GM23338 (cell line): ENCODE measurements at regions not wholly inside any gene's neighbourhood (a gene's known extent, or its start where the extent isn't known, plus 50 kb on each side); places are given as distances from the start of the nearest gene placed in this dataset.

Experiments
- ATAC-seq: fragments of 200-7000 bp; cut with Tn5 transposase; 3 replicates; pipeline ENCODE4 v1.9.1; 2020
- DNase-seq: peaks from one replicate; pipeline ENCODE4 v3.0.0-alpha.2; 2015; ENCODE audit warnings: low spot score
- H2AFZ ChIP-seq: fragments of 200-600 bp; sonication (generic); 2 replicates; pipeline ENCODE4 v1.8.0; 2016; ENCODE audit warnings: antibody characterized with exemption, mild to moderate bottlenecking, moderate library complexity
- H3F3A ChIP-seq: fragments of 200-600 bp; sonication (generic); replicated peaks from 2 replicates; pipeline ENCODE4 v1.8.0; 2017; ENCODE audit warnings: antibody characterized with exemption, mixed run types, low read depth
- H3K27ac ChIP-seq: fragments of 200-600 bp; sonication (generic); 2 replicates; pipeline ENCODE4 v1.6.1; 2016; ENCODE audit warnings: low read depth
- H3K27me3 ChIP-seq: fragments of 200-600 bp; sonication (generic); 2 replicates; pipeline ENCODE4 v1.8.0; 2016; ENCODE audit warnings: mild to moderate bottlenecking, mixed run types, moderate library complexity; ENCODE audit not compliant: insufficient read depth
- H3K36me3 ChIP-seq: fragments of 200-600 bp; sonication (generic); 2 replicates; pipeline ENCODE4 v1.8.0; 2016; ENCODE audit warnings: mild to moderate bottlenecking; ENCODE audit not compliant: insufficient read depth
- H3K4me1 ChIP-seq: fragments of 200-600 bp; sonication (generic); 2 replicates; pipeline ENCODE4 v1.8.0; 2016; ENCODE audit warnings: mild to moderate bottlenecking, moderate library complexity; ENCODE audit not compliant: insufficient read depth
- H3K4me2 ChIP-seq: fragments of 200-600 bp; sonication (generic); 2 replicates; pipeline ENCODE4 v1.7.1; 2017; ENCODE audit warnings: mixed run types
- H3K4me3 ChIP-seq: fragments of 200-600 bp; sonication (generic); 2 replicates; pipeline ENCODE4 v1.6.1; 2016; ENCODE audit warnings: mixed run types
- H3K79me2 ChIP-seq: fragments of 200-600 bp; sonication (generic); replicated peaks from 2 replicates; pipeline ENCODE4 v1.8.0; 2017; ENCODE audit warnings: mild to moderate bottlenecking; ENCODE audit not compliant: insufficient read depth
- H3K9me2 ChIP-seq: fragments of 200-600 bp; sonication (generic); 2 replicates; pipeline ENCODE4 v1.8.0; 2017; ENCODE audit not compliant: insufficient read depth
- H4K20me1 ChIP-seq: fragments of 200-600 bp; sonication (generic); replicated peaks from 2 replicates; pipeline ENCODE4 v1.8.0; 2017; ENCODE audit warnings: mild to moderate bottlenecking; ENCODE audit not compliant: insufficient read depth
- H3K27ac Mint-ChIP-seq: 2 replicates; pipeline ENCODE4 v1.8.0; 2020; ENCODE audit warnings: inconsistent platforms, mild to moderate bottlenecking, moderate library complexity, mixed read lengths
- H3K27me3 Mint-ChIP-seq: 3 replicates; pipeline ENCODE4 v1.8.0; 2022; ENCODE audit warnings: low read depth, mild to moderate bottlenecking, moderate library complexity, mixed read lengths, inconsistent platforms; ENCODE audit not compliant: insufficient read depth, poor library complexity
- H3K36me3 Mint-ChIP-seq: 3 replicates; pipeline ENCODE4 v1.8.0; 2021; ENCODE audit warnings: low read depth, mild to moderate bottlenecking, inconsistent platforms, moderate library complexity, mixed read lengths
- H3K4me1 Mint-ChIP-seq: 3 replicates; pipeline ENCODE4 v1.8.0; 2020; ENCODE audit warnings: mild to moderate bottlenecking, inconsistent platforms, mixed read lengths
- H3K4me3 Mint-ChIP-seq: 3 replicates; pipeline ENCODE4 v1.8.0; 2021; ENCODE audit warnings: moderate library complexity, mild to moderate bottlenecking, inconsistent platforms, mixed read lengths
- H3K9me3 Mint-ChIP-seq: 3 replicates; pipeline ENCODE4 v1.8.0; 2020; ENCODE audit warnings: moderate library complexity, mild to moderate bottlenecking, inconsistent platforms, mixed read lengths
- CREB1 ChIP-seq: fragments of 250-450 bp; sonication (Bioruptor Pico); IDR thresholded peaks from 2 replicates; pipeline ENCODE4 v1.5.0; 2020; ENCODE audit warnings: low read depth, mild to moderate bottlenecking, moderate library complexity
- EZH2 ChIP-seq: fragments of 200-600 bp; sonication (generic); IDR thresholded peaks from one replicate; pipeline ENCODE4 v1.8.0; 2017; ENCODE audit warnings: antibody characterized with exemption, mild to moderate bottlenecking, low read depth; ENCODE audit not compliant: unreplicated experiment
- EZH2phosphoT487 ChIP-seq: fragments of 200-600 bp; sonication (generic); IDR thresholded peaks from one replicate; pipeline ENCODE4 v1.8.1; 2018; ENCODE audit warnings: antibody characterized with exemption; ENCODE audit not compliant: unreplicated experiment
- JUNB ChIP-seq: IDR thresholded peaks from one replicate; pipeline ENCODE4 v1.6.1; 2016; ENCODE audit warnings: antibody characterized with exemption; ENCODE audit not compliant: unreplicated experiment
- POLR2AphosphoS5 ChIP-seq: IDR thresholded peaks from 2 replicates; pipeline ENCODE4 v1.6.1; 2016; ENCODE audit warnings: antibody characterized with exemption, low read depth
- ZNF114 ChIP-seq: fragments of 250-450 bp; sonication (Bioruptor Pico); IDR thresholded peaks from 2 replicates; pipeline ENCODE4 v1.5.0; 2020; ENCODE audit warnings: mild to moderate bottlenecking, moderate library complexity
- TF ChIP-seq, protein P1 (sequence below), 2 experiments: fragments of 200-600 bp in 1 of 2; sonication (generic) in 1 of 2; conservative IDR thresholded peaks; 2 replicates each; pipeline versions ENCODE4 v1.5.1 to v1.6.1; 2016 to 2017; ENCODE audit warnings: antibody characterized with exemption in 2 of 2, low read depth in 2 of 2, mild to moderate bottlenecking in 2 of 2, moderate library complexity in 1 of 2
- TF ChIP-seq, protein P2 (sequence below): IDR thresholded peaks from 2 replicates; pipeline ENCODE4 v1.6.1; 2016; ENCODE audit warnings: antibody characterized with exemption
- TF ChIP-seq, protein P3 (sequence below): IDR thresholded peaks from one replicate; pipeline ENCODE4 v1.6.1; 2018; ENCODE audit warnings: antibody characterized with exemption; ENCODE audit not compliant: unreplicated experiment

DNA sequence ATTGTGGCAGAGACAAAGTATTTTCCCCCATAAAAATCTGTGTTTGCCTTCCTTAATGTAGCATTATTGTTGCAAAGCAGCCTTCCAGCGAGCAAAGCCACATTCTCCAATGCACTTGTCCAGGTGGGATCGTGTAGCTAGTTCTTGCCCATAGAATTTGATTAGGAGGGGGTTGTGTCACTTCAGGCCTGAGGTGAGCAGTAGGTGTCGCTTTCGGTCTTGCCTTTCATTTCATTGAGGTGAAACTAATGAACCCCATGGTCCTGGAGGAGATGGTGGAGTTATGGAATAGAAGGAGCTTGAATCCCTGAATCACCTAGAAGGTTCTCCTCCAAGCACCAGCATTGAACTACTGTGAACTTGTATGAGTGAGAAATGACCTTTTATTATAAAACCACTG lies 318.9 kb upstream of the PBX1 start:
- no peaks in the 10 kb centered on the region for H3K79me2 ChIP-seq
- no peak overlapping the region for H3K27ac ChIP-seq
- no peaks in the 10 kb centered on the region for H4K20me1 ChIP-seq
- DNase-seq (peak; percentile 57), ATAC-seq (peak; percentile 74)
- H3K4me1 ChIP-seq = no peaks in the 10 kb centered on the region
- no peaks in the 10 kb centered on the region for H3K27me3 ChIP-seq
- H3K9me2 ChIP-seq = no peaks in the 10 kb centered on the region
- TF ChIP-seq, protein P1, sequence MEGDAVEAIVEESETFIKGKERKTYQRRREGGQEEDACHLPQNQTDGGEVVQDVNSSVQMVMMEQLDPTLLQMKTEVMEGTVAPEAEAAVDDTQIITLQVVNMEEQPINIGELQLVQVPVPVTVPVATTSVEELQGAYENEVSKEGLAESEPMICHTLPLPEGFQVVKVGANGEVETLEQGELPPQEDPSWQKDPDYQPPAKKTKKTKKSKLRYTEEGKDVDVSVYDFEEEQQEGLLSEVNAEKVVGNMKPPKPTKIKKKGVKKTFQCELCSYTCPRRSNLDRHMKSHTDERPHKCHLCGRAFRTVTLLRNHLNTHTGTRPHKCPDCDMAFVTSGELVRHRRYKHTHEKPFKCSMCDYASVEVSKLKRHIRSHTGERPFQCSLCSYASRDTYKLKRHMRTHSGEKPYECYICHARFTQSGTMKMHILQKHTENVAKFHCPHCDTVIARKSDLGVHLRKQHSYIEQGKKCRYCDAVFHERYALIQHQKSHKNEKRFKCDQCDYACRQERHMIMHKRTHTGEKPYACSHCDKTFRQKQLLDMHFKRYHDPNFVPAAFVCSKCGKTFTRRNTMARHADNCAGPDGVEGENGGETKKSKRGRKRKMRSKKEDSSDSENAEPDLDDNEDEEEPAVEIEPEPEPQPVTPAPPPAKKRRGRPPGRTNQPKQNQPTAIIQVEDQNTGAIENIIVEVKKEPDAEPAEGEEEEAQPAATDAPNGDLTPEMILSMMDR (conservative IDR thresholded peaks at IDR 0.05; ENCODE audit: low read depth in 2 of 2) = peak; percentile 56 to 80
- no peak for TF ChIP-seq JUNB
- H3K4me3 ChIP-seq = no peak overlapping the region
- H3F3A ChIP-seq = no peaks in the 10 kb centered on the region
- peaks cover 3% of the 10 kb centered on the region; the same call in 1 of the 3 replicates for H3K36me3 Mint-ChIP-seq
- H3K27me3 Mint-ChIP-seq = no peaks in the 10 kb centered on the region
- H3K4me2 ChIP-seq = no peak overlapping the region
- H3K9me3 Mint-ChIP-seq = peaks cover 2% of the 10 kb centered on the region; the same call in 1 of the 3 replicates
- H2AFZ ChIP-seq = no peak overlapping the region
- H3K36me3 ChIP-seq = no peaks in the 10 kb centered on the region
- no peak overlapping the region for H3K4me3 Mint-ChIP-seq
- no peak overlapping the region for H3K27ac Mint-ChIP-seq
- peaks cover 2% of the 10 kb centered on the region; the same call in 1 of the 3 replicates for H3K4me1 Mint-ChIP-seq

DNA sequence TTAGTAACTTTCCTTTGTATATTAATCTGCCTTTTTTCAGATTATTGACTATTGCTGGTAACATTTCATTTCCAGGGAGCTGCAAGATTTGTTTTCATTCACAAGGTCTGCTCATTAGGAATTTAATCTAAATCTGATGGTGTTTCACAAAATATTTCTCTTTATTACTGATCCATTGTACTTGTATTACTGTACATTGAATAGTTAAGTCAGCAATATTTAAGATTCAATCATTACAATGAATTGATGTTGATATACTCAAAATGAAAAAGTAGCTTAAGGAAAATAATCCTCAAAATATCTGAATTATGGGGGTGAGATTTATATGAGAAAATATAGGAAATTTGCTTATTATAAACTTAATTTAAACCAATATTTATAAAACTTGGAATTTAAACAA lies 308.6 kb upstream of the PBX1 start:
- no peaks in the 10 kb centered on the region for H3K4me1 Mint-ChIP-seq
- H3K36me3 Mint-ChIP-seq = peaks cover 9% of the 10 kb centered on the region
- Histone ChIP-seq H3K4me2 (no peak overlapping the region), H4K20me1 (no peaks in the 10 kb centered on the region), H2AFZ (no peak overlapping the region), H3K36me3 (no peaks in the 10 kb centered on the region), H3K27me3 (no peaks in the 10 kb centered on the region), H3K79me2 (no peaks in the 10 kb centered on the region), H3K4me3 (no peak overlapping the region), H3K4me1 (no peaks in the 10 kb centered on the region), H3K27ac (no peak overlapping the region), H3K9me2 (no peaks in the 10 kb centered on the region), H3F3A (no peaks in the 10 kb centered on the region)
- DNase-seq (no peak), ATAC-seq (no peak)
- TF ChIP-seq EZH2phosphoT487 (no peak), CREB1 (CRISPR knock-in tag) (no peak), EZH2 (no peak), ZNF114 (CRISPR knock-in tag) (no peak), POLR2AphosphoS5 (no peak)
- TF ChIP-seq, protein P2, sequence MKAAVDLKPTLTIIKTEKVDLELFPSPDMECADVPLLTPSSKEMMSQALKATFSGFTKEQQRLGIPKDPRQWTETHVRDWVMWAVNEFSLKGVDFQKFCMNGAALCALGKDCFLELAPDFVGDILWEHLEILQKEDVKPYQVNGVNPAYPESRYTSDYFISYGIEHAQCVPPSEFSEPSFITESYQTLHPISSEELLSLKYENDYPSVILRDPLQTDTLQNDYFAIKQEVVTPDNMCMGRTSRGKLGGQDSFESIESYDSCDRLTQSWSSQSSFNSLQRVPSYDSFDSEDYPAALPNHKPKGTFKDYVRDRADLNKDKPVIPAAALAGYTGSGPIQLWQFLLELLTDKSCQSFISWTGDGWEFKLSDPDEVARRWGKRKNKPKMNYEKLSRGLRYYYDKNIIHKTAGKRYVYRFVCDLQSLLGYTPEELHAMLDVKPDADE = no peak
- TF ChIP-seq, protein P3, sequence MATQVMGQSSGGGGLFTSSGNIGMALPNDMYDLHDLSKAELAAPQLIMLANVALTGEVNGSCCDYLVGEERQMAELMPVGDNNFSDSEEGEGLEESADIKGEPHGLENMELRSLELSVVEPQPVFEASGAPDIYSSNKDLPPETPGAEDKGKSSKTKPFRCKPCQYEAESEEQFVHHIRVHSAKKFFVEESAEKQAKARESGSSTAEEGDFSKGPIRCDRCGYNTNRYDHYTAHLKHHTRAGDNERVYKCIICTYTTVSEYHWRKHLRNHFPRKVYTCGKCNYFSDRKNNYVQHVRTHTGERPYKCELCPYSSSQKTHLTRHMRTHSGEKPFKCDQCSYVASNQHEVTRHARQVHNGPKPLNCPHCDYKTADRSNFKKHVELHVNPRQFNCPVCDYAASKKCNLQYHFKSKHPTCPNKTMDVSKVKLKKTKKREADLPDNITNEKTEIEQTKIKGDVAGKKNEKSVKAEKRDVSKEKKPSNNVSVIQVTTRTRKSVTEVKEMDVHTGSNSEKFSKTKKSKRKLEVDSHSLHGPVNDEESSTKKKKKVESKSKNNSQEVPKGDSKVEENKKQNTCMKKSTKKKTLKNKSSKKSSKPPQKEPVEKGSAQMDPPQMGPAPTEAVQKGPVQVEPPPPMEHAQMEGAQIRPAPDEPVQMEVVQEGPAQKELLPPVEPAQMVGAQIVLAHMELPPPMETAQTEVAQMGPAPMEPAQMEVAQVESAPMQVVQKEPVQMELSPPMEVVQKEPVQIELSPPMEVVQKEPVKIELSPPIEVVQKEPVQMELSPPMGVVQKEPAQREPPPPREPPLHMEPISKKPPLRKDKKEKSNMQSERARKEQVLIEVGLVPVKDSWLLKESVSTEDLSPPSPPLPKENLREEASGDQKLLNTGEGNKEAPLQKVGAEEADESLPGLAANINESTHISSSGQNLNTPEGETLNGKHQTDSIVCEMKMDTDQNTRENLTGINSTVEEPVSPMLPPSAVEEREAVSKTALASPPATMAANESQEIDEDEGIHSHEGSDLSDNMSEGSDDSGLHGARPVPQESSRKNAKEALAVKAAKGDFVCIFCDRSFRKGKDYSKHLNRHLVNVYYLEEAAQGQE = no peak
- TF ChIP-seq, protein P1 (conservative IDR thresholded peaks at IDR 0.05; ENCODE audit: low read depth in 2 of 2) = no peak
- H3K9me3 Mint-ChIP-seq = peaks cover 11% of the 10 kb centered on the region
- no peak overlapping the region for H3K27ac Mint-ChIP-seq
- H3K27me3 Mint-ChIP-seq = peaks cover 3% of the 10 kb centered on the region
- no peak overlapping the region for H3K4me3 Mint-ChIP-seq
